HG03571 (cell line): ENCODE measurements at regions not wholly inside any gene's neighbourhood (a gene's known extent, or its start where the extent isn't known, plus 50 kb on each side); places are given as distances from the start of the nearest gene placed in this dataset.
"Not testable (repeated sequence)": the region's sequence is repeated elsewhere in the genome, so short reads cannot be mapped to it uniquely, and the experiment has no call there.

Experiments
- ATAC-seq: cut with Tn5 transposase; IDR thresholded peaks from one replicate; pipeline ENCODE4 v1.9.1; 2021; ENCODE audit not compliant: unreplicated experiment

DNA sequence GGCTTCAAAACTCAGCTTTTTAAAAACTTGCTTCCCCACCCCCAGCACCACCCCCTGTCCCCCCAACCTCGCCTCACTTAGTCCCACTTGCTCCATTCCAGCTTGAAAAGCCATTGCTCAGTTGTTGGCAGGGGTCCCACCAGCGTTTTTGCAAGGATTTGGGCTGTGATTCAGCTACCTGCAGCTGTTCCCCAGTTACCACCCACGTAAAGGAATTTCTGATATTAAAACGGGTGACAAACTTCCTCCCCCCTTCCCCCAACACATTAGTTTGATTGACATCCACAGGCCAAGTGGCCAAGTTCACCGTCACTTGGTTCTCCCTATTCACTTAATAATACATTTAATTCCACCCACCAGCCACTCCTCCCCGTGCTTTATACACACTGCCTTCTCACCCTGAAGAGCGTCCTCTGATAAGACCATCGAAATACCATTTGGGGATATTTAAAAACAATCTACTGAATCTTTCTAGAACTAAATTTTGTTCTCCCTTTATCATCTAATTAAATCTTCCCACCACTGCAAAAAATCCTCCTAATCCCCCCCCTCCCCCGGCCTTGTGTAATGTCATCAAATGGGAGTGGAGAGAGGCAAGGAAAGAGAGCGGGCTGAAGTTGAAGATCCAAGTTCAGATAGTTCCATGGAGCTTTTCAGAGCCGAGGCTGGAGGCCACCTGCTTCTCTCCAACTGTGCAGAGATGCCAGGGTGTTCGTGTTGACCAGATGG lies 55.1 kb downstream of the SOX9 start:
- ATAC-seq, result no peak

DNA sequence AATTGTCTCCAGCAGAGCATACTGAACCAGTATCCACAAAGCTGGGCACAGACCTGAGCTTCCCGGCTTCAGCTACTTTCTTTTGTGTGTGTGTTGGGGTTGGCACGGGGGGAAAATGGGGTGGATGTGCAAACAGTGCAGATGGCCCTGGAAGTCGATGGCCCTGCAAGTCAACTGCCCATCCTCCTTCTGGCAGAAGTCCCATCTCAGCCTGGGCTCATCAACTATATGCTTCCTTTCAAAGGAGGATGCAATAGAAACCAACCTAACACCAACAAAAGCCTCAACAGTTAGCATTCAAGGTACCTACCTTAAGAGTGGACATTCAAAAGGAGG lies 55.7 kb downstream of the SOX9 start:
- no peak for ATAC-seq

DNA sequence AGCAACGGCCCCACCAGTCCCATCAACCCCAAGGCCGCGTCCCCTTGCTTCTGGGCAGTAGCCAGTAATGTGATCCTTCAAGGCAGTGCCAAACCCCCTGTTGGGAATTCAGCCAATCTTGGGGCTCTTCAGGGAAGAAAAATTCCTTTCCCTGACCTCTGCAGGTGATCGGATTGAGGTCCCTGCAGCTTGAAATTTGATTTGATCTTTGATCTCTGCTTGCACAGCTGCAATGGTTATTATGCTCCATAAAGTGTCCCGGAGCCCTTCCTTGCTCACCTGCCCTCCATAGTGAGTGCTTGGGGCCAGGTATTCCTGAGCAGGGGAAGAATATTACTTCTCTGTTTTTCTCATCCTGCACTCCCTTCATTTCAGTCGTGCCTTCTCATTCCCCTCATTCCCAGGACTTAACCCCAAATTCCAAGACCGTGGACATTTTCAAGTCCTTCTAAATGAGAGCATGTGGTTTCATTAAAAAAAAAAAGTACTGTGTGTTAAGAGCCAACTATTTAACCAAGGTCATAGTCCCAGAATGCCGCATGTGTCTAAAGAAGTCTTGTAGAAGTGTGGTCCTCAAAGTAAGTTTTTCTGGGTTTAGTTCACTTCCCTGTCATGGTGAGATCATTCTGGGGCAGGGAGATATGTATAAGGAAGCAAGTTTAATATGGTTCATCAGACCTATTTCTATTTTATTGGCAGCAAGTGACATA lies 56.3 kb downstream of the SOX9 start:
- ATAC-seq, result no peak

DNA sequence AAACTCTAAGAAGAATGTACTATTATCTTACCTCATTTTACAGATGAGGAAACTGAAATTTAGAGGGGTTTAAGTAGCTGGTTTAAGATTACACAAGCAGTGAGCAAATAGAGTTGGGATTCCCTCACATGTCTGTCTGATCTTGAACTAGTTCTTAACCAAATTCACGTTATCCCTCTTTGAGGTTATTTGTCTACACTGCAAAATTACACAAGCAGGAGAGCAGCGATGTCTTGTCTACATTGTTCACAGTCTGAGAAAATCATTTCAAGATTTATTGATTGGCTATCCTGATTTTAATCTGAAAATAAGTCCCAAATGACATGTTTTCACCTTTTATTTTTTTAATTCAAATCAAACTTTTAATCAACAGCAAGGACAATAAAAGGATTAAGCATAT lies 56.9 kb downstream of the SOX9 start:
- ATAC-seq, result no peak

DNA sequence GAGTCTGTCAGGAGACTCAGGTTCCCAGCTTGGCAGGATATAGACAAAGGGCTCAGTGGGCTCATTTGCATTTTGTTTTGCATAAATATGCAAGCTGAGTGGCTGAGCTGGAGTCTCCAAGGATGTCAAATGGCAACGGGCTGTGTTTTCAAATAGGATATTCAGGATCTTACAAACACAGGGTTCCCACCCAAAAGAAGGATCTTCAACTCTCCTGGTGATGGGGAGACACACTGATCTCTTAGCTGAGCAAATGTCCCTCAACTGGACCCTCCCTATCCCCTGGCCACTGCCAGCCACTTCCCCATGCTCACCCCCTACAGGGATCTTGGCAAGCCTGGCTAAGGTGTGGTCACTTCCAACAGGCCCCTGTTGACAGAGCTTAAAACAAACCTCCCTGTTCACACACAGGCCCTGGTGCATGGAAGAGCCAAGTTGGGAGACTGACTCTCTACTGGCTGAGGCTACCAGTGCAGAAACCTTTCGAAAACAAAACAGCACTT lies 61.6 kb downstream of the SOX9 start:
- ATAC-seq, result no peak

DNA sequence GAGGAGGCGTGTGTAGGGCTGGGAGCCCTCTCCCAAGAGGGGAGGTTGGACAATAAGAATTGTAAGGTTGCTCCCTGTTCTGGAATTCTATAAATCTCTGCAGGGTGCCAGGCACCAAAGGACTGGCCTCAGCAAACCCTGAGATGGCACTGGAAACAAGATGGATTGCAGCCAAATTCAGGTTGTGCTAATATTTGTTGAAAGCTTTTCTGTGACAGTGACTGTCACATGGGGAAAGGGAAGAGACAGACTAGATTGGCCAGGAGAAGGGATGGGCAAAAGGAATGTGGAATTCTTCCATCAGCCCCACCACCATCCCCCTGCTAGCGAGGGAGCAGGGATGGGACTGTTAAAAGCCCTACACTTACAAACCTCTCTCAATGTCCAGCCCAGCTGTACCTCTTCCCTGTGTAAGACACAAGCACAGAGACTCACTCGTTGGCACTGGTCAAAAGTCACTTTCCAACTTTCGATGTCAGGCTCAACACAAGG lies 62.4 kb downstream of the SOX9 start:
- no peak for ATAC-seq

DNA sequence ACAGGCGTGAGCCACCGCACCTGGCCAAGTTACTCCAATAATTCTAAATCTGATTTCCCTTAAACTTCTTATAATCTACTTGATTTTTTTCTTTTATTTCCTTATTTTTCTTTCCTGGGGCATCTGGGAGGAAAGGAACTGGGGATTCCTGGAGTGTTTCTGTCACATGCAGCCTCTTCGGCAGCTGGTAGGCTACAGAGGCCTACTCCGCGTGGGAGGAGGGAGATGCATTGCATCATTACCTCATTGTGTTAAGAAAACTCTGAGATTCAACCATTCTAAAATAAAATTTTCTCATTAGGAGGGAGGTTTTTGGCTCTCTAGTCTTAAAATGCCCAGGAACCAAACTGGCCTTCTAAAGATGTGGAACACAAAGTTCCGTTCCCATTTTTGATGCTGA lies 64.0 kb downstream of the SOX9 start:
- no peak for ATAC-seq

DNA sequence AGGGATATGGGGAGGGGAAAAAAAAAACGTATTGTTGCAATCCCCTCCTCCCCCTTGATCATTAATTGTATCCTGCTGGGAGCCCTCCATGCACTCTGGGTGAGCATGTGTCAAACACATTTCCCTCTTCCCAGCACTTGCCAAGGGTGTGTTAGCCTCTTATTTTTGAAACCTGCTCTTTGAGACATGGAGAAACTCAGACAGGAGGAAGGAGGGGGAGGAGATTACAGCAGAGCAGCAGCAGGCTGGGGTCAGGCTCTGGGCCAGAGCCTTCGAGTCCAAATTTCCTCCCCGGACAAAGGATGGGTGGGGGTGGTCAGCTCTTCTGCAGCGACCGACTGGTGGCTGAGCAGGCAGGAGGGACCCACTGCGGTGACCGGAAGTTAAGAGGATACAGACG lies 64.7 kb downstream of the SOX9 start:
- no peak for ATAC-seq

DNA sequence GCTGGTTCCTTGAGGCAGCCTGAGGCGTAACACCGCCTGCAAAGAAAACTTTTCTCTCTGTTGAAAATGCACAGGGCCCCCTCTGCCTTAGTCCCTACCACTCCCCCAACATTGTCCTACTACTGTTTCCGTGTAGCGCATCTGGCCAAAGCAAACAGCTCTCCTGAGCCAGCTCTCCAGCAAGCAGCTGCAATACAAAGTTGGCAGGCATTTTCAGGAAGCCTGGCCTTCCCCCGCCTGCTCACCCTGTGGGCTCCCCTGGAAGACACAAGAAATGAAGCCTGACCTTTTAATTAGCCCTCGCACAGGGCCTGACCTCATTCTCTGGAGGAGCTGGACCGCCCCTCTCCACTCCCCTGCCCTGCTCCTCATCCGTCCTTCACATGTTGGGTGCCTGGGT lies 66.7 kb downstream of the SOX9 start:
- ATAC-seq, result no peak

DNA sequence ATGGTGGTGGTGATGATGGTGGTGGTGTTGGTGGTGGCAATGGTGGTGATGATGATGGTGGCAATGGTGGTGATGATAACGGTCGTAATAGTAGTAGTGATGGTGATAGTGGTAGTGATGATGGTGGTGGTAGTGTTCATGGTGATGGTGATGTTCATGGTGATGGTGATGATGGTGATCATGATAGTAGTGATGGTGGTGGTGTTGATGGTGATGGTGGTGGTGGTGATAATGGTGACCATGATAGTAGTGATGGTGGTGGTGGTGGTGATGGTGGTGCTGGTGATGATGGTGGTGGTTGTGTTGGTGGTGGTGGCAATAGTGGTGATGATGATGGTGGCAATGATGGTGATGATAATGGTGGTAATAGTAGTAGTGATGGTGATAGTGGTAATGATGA lies 68.0 kb downstream of the SOX9 start:
- no peak for ATAC-seq

DNA sequence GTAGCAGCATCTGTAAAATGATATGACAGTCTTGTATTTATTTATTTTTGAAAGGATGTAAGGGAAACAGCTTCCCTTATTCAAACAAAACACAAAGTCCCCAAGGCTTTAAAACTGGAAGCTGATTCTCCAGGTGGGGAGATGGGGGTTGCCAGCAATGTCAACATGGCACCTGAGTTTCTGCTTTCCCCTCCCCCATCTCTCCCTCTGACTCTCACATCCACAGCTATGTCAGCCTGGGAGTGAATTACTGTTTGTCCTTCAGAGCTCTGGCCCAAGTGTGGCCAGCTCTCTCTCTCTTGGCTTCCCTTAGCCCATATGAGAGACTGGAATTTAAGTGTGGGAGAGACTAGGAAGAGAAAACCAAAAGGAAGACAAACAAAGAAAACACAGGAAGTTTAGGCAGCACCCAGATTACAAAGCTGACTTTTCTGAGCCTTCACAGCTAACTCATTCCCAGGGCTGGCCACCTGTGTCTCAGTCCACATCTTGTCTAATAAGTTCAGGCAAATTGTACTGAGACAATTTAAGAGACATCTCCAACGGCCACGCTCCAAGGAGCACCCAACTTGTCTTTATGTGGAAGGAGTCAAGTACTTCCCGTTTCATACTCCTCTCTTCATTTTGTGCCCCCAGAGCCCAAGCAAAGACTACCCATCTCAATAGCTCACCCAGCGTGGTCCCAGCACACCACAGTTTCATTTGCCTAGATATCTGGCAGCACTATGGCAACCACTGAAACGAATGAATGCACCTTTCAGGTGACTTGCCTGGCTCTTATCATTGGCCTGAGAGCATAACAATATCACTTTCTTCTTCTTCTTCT lies 69.2 kb downstream of the SOX9 start:
- no peak for ATAC-seq

DNA sequence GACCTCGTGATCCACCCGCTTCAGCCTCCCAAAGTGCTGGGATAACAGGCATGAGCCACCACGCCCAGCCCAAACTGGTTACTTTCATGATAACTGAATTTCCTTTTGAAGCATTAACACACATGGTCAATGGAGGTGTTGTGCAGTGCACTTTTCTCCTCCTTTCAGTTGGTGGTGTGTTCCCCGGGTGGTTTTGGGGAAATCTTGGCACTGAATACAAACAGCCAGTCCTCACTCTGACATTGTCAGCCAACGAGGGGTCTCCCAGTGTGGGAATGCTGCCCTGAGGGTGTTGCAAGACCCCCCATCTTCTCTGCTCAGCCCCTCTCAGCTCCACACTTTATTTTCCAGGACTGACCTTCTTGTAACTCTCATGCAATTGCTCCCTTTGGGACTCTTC lies 70.5 kb downstream of the SOX9 start:
- no peak for ATAC-seq

DNA sequence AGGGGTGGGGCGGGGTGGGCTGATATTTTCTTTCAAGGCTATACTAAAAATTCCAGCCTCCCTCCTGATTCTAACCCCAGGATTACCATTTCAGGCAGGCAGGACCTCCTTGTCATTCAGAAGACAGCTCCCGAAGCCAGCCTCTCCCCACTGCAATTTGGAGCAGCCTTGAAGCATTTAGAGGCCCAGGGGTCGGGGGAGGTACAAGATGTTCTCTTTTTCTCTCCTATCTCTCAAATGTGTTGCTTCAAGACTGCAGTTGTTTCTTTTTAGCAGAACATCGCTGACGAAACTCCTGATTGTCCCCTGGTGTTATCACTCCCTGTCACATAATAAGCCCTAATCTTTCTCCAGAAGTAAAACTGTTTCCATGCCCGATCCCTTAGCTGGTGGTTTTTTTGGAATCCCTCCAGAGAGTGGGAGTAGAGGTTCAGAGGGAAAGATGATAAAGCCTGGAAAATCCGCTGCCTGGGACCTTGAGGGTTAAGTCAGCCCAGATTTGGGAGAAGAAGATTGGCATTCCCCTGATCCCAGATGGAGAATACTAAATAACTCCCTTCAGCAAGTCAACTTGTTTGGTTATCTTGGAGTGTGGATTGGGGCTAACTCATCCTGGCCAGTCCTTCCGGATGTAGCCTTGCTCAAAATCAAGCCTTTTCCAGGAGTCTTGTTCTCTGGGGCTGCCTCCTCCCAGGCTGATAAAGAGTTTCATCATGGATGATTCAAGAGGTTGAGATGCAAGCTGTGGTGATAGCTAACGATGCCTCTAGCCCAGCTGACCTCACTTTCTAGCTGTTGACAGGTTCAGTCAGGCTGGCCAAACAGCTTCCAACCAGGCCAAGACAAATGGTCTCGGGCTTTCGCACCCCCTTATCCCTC lies 71.3 kb downstream of the SOX9 start:
- ATAC-seq, result no peak

DNA sequence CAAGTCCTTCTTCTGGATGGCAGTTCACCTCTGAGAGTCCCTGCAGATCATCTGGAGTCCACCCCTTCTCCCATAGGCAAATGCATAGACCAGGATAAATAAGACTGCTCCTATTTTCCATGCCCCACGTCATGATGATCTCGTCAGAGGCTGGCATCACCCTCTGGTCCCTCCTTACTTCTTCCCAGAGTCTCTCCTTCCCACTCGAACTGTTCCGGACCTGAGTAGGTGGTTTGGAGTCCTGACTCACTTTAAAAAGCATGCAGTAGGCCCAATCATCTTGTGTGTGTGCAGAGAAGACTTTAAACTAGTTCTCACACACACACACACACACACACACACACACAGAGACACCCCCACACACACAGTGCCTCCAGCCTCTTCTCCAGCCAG lies 72.0 kb downstream of the SOX9 start:
- no peak for ATAC-seq

DNA sequence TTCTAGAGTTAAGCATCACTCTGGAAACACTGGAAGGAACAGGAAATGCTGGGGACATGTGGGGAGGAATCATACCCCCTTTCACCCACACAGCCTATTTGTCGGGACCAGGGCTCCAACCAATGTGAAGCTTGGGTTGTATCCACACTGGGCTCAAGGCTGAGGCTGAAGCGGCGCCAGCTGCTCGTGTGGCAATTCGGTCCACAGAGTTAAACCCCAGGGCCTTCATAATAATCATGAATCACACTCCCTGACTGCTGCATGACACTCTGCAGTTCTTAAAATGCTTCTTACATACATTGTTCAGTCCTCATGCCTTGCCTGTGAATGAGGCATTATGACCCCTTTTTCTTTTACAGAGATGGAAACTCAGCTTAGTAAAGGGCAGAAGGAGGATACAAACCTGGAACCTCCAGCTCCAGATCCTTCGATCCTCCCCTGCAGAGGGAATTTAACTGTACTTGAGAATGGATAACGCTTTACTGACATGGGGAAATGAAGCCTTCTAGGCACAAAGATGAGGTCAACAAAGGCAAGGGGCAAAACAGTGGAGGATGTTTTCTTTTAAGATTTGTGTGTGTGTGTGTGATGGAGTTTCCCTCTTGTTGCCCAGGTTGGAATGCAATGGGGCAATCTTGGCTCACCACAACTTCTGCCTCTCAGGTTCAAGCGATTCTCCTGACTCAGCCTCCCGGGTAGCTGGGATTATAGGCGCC lies 72.7 kb downstream of the SOX9 start:
- no peak for ATAC-seq

DNA sequence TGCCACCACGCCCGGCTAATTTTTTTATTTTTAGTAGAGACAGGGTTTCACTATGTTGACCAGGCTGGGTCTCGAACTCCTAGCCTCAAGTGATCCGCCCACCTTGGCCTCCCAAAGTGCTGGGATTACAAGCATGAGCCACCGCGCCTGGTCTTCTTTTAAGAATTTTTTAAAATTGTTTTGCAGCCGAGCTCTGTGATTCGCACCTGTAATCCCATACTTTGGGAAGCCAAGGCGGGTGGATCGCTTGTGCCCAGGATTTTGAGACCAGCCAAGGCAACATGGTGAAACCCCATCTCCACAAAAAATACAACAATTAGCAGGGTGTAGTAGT lies 73.3 kb downstream of the SOX9 start:
- ATAC-seq, result not testable (repeated sequence)

DNA sequence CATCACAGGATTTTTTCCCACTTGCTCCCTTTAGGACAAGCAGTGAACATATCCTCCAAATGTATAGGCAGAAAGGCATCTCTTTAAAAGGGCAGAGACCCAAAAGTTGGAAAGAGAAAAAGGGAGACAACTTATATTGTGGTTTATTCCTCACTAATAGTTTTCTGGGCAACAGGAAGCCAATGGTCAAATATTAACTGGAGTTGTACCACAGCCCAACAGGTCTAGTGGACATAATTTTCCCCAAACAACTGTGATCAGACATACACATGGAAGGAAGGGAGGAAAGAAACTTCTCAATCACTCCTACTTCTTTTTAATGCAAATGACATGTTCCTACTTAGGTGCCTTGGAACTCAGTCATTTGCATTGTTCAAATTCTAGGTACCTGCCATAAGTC lies 78.4 kb downstream of the SOX9 start:
- no peak for ATAC-seq

DNA sequence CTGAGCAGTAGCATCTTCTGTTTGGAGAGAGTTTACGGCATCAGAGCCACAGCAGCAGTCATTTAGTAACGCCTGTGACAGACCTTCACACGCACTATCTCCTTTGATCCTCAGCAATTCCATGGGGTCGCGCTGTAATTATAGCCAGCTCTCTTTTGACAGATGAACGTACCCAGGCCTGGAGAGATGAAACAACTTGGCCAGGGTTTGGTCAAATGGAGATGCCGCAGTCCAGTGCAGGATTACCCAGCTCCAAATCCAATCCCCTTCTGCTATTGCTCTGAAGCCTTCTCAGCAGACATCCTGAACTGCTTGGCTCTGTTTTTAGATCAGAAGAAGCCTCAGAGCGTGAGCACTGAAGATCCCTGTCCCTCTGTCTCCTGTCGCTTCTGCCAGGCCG lies 83.9 kb downstream of the SOX9 start:
- ATAC-seq, result no peak

DNA sequence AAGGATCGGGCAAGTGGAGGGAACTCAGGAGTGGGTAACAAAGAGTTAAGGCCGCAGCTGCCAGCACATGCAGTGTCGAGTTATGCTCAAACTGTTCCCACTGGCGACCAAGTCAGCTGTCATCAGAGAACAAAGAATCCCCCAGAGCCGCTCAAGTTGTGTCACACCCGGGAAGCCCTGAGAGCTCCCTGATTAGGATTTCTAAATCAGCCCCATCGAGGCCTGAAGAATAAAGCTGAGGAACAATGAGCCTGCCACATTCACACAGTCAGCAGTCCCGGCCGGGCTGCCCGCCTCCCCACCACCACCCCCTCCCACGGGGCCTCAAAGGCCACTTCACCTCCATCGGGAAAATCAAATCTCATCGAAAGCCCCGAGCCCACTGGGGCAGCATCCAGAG lies 84.5 kb downstream of the SOX9 start:
- ATAC-seq, result no peak

DNA sequence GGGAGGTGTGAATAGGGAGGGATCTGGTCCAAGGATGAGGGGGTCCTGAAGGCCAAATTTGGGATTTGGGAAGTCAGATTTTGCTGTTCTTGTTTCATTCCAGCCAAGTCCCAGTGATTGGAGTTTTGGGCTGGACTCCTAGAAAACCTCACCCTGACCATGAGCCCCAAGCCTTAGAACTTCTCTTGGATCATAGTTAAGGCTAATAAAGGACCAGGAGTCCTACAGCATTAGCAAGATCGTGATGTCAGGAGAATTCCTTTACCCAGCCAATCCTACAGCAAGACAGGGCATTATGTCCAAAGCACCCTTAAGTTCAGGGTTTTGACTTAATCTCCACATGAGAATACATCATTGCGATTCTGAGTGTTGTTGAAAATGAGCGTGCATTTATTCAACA lies 85.0 kb downstream of the SOX9 start:
- no peak for ATAC-seq
